ENCODE measurements at regions not wholly inside any gene's neighbourhood (a gene's known extent, or its start where the extent isn't known, plus 50 kb on each side); places are given as distances from the start of the nearest gene placed in this dataset.

DNA sequence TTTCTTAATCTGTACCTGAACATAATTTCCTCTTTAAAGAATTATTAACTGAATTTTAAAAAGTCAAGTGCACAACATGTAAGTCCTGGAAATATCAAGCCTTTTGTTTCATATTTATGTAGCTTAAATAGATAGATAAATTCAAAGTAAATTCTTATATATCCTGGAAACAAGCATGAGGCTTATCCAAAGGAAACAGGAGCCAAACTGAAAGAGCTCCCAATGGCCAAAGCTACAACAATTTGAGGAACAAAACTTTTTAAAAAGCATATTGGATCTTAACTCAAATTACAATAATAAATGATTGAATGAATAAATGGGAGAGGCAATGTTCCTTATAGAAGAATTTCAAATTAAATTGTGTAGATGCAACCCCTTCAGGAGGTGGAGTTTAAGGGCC lies 679.1 kb downstream of the METTL4 start:
- Mint-ChIP-seq H3K27ac (no peak overlapping the region), H3K36me3 (no peaks in the 10 kb centered on the region), H3K9me3 (peaks cover 13% of the 10 kb centered on the region), H3K4me1 (peaks cover 11% of the 10 kb centered on the region), H3K4me3 (no peak overlapping the region), H3K27me3 (ENCODE audit: low read depth) (peaks cover 2% of the 10 kb centered on the region)
- no peak for DNase-seq (ENCODE audit: low spot score in 2 of 2, unreplicated experiment in 2 of 2)
- TF ChIP-seq, protein P1, sequence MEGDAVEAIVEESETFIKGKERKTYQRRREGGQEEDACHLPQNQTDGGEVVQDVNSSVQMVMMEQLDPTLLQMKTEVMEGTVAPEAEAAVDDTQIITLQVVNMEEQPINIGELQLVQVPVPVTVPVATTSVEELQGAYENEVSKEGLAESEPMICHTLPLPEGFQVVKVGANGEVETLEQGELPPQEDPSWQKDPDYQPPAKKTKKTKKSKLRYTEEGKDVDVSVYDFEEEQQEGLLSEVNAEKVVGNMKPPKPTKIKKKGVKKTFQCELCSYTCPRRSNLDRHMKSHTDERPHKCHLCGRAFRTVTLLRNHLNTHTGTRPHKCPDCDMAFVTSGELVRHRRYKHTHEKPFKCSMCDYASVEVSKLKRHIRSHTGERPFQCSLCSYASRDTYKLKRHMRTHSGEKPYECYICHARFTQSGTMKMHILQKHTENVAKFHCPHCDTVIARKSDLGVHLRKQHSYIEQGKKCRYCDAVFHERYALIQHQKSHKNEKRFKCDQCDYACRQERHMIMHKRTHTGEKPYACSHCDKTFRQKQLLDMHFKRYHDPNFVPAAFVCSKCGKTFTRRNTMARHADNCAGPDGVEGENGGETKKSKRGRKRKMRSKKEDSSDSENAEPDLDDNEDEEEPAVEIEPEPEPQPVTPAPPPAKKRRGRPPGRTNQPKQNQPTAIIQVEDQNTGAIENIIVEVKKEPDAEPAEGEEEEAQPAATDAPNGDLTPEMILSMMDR (IDR thresholded peaks at IDR 0.05; ENCODE audit: unreplicated experiment) = no peak

GRCh38 chr18:1895456-1896185 lies 675.7 kb downstream of the METTL4 start:
- H3K9me3 Mint-ChIP-seq = no peaks in the 10 kb centered on the region
- H3K4me1 Mint-ChIP-seq = peaks cover 11% of the 10 kb centered on the region
- TF ChIP-seq, protein P1 (IDR thresholded peaks at IDR 0.05; ENCODE audit: unreplicated experiment) = no peak
- no peaks in the 10 kb centered on the region for H3K36me3 Mint-ChIP-seq
- peaks cover 2% of the 10 kb centered on the region for H3K27me3 Mint-ChIP-seq (ENCODE audit: low read depth)
- H3K27ac Mint-ChIP-seq = no peak overlapping the region
- DNase-seq (ENCODE audit: low spot score in 2 of 2, unreplicated experiment in 2 of 2) = no peak
- no peak overlapping the region for H3K4me3 Mint-ChIP-seq

- H3K36me3 Mint-ChIP-seq = peaks cover 3% of the 10 kb centered on the region
- peaks cover 7% of the 10 kb centered on the region for H3K4me1 Mint-ChIP-seq
- H3K4me3 Mint-ChIP-seq = no peak overlapping the region
- no peaks in the 10 kb centered on the region for H3K27me3 Mint-ChIP-seq (ENCODE audit: low read depth)
- H3K9me3 Mint-ChIP-seq = peaks cover 14% of the 10 kb centered on the region
- no peak for DNase-seq (ENCODE audit: low spot score in 2 of 2, unreplicated experiment in 2 of 2)
- TF ChIP-seq, protein P1 (IDR thresholded peaks at IDR 0.05; ENCODE audit: unreplicated experiment) = no peak
- no peak overlapping the region for H3K27ac Mint-ChIP-seq
These were observed 664.9 kb downstream of the METTL4 start for GRCh38 chr18:1906421-1906820.

DNA sequence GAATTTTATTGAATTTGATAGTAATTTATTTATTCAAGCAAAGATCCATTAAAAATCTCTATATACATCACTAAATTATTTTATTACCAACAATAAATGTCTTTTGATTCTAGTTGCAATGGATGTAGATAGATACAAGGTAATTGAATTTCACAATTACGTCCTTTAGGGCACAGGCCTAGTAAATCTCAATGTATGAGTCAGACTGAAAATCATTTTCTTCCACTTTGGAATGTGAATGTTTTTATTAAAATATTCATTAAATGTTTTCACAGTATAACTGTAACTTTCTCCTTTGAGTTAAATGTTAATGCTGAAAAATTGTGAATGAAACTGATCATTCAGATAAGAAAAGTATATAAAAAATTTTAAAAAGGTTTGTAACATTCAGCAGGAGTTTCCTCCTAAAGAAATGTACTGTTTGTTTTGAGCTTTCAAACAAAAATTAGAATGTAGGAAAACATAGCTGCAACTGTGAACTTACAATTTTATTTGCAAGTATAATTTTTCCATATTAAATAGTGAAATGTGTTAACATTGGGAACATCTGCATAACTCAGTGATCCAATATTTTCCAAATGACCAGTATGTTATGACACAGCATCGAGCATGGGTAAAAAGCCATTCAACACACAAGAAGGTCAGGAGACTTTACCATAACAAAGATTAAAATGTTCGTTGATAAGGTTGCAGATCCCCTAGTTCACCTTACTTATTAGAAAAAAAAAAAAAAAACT lies 663.7 kb downstream of the METTL4 start:
- Mint-ChIP-seq H3K36me3 (peaks cover 3% of the 10 kb centered on the region), H3K27ac (no peak overlapping the region), H3K27me3 (ENCODE audit: low read depth) (no peaks in the 10 kb centered on the region), H3K4me3 (no peak overlapping the region), H3K4me1 (peaks cover 7% of the 10 kb centered on the region), H3K9me3 (peaks cover 14% of the 10 kb centered on the region)
- no peak for DNase-seq (ENCODE audit: low spot score in 2 of 2, unreplicated experiment in 2 of 2)
- TF ChIP-seq, protein P1 (IDR thresholded peaks at IDR 0.05; ENCODE audit: unreplicated experiment) = no peak

DNA sequence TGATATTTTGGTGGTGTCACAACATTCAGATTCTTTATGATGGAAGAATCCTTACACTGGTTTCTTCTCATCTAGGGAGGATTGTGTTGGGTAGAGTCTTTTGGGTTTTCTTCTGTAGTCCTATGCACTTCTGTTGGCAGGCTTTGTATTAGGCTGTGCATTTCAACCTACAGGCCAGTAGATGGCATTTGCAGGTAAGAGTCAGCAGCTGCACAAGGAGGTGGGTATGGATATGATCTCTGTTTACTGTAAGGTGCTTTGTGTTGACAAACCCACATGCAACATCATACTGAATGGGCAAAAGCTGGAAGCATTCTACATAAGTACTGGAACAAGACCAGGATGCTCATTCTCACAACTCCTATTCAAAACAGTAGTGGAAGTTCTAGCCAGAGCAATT lies 656.8 kb downstream of the METTL4 start:
- peaks cover 7% of the 10 kb centered on the region for H3K36me3 Mint-ChIP-seq
- H3K27ac Mint-ChIP-seq = no peak overlapping the region
- no peak for DNase-seq (ENCODE audit: low spot score in 2 of 2, unreplicated experiment in 2 of 2)
- no peak overlapping the region for H3K4me3 Mint-ChIP-seq
- no peaks in the 10 kb centered on the region for H3K4me1 Mint-ChIP-seq
- H3K27me3 Mint-ChIP-seq (ENCODE audit: low read depth) = no peaks in the 10 kb centered on the region
- peaks cover 34% of the 10 kb centered on the region for H3K9me3 Mint-ChIP-seq
- TF ChIP-seq, protein P1 (IDR thresholded peaks at IDR 0.05; ENCODE audit: unreplicated experiment) = no peak

All from mesothelial cell of epicardium (in vitro differentiated cells).